LNCaP clone FGC (cell line): ENCODE measurements at regions not wholly inside any gene's neighbourhood (a gene's known extent, or its start where the extent isn't known, plus 50 kb on each side); places are given as distances from the start of the nearest gene placed in this dataset.
"Not testable (repeated sequence)": the region's sequence is repeated elsewhere in the genome, so short reads cannot be mapped to it uniquely, and the experiment has no call there.

ENCODE experiments used
- DNase-seq: peaks from one replicate; pipeline ENCODE4 v3.0.0-alpha.2; 2011; ENCODE audit warnings: low read depth
- H3K4me3 ChIP-seq: 2 replicates; pipeline ENCODE4 v1.5.1; 2011; ENCODE audit warnings: mild to moderate bottlenecking, low read depth, low read length, control low read depth
- TF ChIP-seq, protein P1 (sequence below): IDR thresholded peaks from 2 replicates; pipeline ENCODE4 v1.5.1; 2012; ENCODE audit warnings: mild to moderate bottlenecking; ENCODE audit not compliant: control insufficient read depth, insufficient read depth; ENCODE audit errors: extremely low read depth

DNA sequence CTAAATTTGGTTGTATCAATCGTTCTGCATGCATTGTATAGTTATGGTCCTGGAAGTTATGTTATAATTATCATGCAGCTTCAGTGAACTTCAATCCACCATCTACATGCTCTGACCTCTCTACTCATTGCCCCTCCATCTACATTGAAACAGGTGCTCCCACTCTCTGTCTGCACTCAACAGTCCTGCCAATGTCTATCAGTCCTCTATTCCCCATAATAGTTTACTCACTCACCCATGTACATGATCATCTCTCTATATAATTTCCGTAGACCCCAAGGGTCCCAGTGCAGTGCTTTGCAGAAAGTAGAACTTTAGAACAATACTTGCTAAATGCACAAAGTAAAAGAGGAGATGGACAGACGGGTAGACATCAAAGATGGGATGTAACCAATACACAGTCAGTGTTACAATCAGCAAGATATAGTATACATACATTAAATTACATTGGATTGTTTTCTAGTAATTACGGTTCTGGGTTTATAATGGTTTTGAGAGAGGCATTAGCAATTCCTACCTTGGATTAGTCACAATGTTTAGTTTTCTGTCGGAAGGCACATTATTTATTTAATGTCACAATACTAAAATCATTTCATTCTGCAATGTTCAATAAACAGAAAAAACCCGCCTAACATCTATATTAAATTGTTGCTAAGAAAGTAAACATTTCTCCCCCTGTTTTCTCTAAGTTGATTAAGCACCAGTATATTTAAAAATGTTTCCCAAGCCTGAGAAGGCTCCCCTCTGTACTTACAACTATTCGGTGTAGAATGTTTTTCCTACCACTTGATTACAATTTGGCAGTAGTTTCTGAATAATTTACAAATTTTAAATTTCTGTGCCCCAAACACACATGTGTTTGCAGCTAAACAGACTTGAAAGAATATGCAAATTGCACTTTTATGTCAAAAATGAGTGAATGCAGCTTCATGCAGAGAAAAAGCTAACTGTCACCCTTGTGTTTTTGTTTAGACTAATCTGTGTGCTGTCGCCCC, 94.4 kb upstream of the SIX2 start:
- H3K4me3 ChIP-seq: no peak overlapping the region
- TF ChIP-seq, protein P1, sequence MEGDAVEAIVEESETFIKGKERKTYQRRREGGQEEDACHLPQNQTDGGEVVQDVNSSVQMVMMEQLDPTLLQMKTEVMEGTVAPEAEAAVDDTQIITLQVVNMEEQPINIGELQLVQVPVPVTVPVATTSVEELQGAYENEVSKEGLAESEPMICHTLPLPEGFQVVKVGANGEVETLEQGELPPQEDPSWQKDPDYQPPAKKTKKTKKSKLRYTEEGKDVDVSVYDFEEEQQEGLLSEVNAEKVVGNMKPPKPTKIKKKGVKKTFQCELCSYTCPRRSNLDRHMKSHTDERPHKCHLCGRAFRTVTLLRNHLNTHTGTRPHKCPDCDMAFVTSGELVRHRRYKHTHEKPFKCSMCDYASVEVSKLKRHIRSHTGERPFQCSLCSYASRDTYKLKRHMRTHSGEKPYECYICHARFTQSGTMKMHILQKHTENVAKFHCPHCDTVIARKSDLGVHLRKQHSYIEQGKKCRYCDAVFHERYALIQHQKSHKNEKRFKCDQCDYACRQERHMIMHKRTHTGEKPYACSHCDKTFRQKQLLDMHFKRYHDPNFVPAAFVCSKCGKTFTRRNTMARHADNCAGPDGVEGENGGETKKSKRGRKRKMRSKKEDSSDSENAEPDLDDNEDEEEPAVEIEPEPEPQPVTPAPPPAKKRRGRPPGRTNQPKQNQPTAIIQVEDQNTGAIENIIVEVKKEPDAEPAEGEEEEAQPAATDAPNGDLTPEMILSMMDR: no peak
- no peak for DNase-seq

DNA sequence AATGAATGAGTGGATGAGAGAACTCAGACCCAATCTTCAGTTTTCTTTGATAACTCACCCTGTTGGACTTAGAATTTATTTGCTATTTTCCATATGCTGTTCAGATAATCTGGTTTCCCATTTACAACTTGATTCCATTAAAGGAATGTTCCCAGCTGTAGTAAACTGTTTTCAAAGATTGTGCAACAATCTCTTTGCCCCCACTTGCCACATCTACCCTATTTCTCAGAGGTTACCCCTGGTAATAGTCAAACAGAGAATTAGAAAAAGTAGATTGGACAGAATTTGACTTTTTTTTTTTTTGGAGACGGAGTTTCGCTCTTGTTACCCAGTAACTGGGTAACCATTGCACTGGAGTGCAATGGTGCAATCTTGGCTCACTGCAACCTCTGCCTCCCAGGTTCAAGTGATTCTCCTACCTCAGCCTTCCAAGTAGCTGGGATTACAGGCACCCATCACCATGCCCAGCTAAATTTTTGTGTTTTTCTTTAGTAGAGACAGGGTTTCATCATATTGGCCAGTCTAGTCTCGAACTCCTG, 93.4 kb upstream of the SIX2 start:
- TF ChIP-seq, protein P1: no peak
- no peak overlapping the region for H3K4me3 ChIP-seq

DNA sequence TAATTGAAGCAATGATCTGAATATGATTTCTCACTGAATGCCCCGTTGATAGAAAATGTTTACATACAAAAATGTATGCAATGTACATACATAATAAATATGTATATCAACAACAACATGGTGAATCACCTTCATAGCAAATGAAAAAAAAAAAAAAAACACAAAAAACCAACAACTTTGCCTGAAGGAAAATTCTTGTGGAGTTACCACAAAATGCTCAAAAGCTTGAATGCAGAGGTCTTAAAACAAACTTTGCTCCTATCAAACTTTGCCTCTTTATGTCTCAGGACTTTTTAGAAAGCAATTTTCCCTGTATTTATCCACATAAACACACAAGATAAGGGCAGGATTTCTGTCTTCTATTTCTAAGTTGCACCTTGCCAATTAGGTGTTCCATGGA, 92.9 kb upstream of the SIX2 start:
- H3K4me3 ChIP-seq: no peak overlapping the region
- no peak for DNase-seq
- TF ChIP-seq, protein P1: no peak

More for the DNA sequence above, 93.4 kb upstream of the SIX2 start:
- no peak for DNase-seq

DNA sequence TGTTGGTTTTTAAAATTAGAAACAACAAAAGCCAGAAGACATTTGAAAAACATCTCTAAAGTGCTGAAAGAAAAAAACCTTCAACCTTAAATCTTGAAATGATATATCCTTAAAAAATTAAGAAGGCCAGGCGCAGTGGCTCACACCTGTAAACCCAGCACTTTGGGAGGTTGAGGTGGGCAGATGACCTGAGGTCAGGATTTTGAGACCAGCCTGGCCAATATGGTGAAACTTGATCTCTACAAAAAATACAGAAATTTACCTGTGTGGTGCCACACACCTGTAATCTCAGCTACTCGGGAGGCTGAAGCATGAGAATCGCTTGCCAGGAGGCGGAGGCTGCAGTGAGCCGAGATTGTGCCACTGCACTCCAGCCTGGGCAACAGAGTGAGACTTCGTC, 87.7 kb upstream of the SIX2 start:
- TF ChIP-seq, protein P1: no peak
- no peak for DNase-seq
- H3K4me3 ChIP-seq: no peak overlapping the region

DNA sequence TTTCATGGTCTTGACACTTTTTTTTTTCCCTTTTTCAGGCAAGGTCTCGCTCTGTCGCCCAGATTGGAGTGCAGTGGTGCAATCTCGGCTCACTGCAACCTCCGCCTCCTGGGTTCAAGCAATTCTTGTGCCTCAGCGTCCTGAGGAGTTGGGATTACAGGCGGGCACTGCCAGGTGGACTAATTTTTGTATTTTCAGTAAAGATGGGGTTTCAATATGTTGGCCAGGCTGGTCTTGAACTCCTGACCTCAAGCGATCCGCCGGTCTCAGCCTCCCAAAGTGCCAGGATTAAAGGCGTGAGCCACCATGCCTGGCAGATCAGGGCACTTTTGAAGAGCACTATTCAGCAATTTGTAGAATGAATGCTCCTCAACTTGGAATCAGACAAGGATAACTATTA, 86.8 kb upstream of the SIX2 start:
- H3K4me3 ChIP-seq, DNase-seq: not testable (repeated sequence)

DNA sequence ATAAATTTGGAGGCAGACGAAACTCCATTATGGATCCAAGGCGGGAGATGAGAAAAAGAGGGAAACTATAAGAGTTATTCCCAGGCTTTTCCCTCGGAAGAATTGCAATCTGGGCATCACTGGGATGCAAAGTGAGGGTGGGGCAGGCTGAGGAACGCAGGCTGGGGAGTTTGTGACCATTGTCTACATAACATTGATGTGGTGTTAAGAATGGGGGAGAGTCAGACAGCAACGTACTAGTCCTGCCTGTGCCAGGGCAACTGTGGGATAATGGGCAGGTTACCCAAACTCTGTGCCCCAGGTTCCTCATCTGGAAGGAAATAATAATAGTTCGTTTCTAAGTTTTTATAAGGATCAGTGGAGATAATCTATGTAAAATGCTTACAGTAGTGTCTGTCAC, 84.4 kb upstream of the SIX2 start:
- no peak overlapping the region for H3K4me3 ChIP-seq
- no peak for DNase-seq
- TF ChIP-seq, protein P1: no peak

DNA sequence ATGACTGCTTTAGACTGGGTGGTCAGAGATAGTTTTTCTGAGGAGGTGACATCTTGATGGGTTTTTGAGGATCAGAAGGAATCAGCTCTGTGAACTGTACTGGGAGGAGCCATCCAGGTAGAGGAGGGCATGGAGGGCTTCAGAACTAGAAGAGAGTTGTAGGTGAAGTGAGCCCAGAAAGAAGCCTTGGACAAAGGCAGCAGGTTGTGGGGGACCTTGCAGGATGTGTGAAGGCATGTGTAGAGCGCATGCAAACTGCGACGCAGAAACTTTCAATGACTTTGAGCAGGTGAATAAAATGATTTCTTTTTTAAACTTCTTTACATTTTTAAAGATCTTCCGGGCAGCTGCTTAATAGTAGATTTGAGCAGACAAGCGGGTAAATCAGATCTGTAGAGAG, 83.9 kb upstream of the SIX2 start:
- TF ChIP-seq, protein P1: no peak

More for the DNA sequence above, 83.9 kb upstream of the SIX2 start:
- DNase-seq: no peak
- H3K4me3 ChIP-seq: no peak overlapping the region
